HG03558 (cell line): ENCODE measurements at regions not wholly inside any gene's neighbourhood (a gene's known extent, or its start where the extent isn't known, plus 50 kb on each side); places are given as distances from the start of the nearest gene placed in this dataset.

ENCODE experiments used
- ATAC-seq: cut with Tn5 transposase; IDR thresholded peaks from one replicate; pipeline ENCODE4 v1.9.1; 2021; ENCODE audit warnings: moderate number of reproducible peaks; ENCODE audit not compliant: unreplicated experiment; ENCODE audit errors: extremely low read depth

DNA sequence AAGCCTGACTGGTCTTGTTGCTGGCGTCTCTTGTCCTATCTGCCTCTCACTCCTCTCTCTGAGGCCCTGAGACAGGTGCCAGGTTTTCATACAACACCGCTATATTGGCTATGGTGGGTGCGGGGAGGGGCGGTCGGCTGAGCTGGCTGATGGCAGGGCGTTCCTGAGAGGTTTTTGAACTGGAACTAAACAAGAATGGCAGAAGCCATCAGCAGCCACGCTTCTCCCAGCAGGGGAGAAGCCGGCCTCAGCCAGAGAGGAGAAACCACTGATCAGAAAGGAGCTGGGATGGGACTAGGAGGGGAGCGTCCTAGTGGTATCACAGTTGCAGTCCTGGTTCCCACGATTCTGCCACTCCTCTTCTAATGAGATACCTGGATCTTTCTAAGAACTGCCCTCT lies 89.9 kb upstream of the PRR23E start:
- no peak for ATAC-seq

GRCh38 chr3:127104586-127104985 lies 88.3 kb upstream of the PRR23E start:
- no peak for ATAC-seq

DNA sequence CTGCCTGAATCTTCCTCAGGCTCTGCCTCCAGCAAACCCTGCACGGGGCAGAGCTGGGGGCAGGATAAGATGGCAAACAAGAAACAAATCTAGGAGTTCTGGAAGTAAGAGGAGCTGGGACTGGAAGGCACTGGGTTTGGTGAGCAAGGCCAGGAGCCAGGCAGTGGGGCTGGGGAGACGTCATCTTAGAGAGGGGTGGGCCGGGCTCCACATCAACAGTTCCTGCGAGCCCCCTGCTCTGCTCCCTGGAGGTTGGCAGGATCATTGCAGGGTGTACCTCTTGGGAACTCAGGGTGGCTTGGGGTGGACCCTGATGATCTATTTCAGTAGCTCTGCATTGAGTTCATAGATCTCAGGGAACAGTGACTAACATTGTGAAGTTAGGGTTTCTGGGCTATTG lies 87.3 kb upstream of the PRR23E start:
- no peak for ATAC-seq

GRCh38 chr3:127106053-127106452 lies 86.9 kb upstream of the PRR23E start:
- no peak for ATAC-seq

DNA sequence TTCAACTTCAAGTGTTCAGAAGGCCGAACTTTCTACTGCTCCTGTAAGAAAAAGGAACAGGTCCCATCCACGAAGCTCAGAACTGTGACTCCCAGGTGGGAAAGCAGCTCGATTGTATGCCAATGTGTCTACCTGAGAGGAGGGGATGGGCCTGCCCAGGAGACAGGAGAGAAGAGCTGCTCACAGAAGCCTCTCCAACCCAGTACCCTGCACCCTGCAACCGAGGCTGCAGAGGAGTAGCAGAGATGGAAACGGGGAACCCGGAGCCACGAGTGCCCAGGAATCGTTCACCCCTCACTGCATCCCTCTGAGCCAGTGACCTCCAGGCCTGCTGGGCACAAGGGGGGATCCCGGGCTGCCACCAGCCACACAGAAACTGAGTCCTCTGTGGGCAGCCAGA lies 86.5 kb upstream of the PRR23E start:
- ATAC-seq: no peak

GRCh38 chr3:127107002-127107401 lies 85.9 kb upstream of the PRR23E start:
- no peak for ATAC-seq

GRCh38 chr3:127107491-127108375 lies 85.2 kb upstream of the PRR23E start:
- no peak for ATAC-seq

- no peak for ATAC-seq
These were observed 84.1 kb upstream of the PRR23E start for GRCh38 chr3:127108796-127109195.

DNA sequence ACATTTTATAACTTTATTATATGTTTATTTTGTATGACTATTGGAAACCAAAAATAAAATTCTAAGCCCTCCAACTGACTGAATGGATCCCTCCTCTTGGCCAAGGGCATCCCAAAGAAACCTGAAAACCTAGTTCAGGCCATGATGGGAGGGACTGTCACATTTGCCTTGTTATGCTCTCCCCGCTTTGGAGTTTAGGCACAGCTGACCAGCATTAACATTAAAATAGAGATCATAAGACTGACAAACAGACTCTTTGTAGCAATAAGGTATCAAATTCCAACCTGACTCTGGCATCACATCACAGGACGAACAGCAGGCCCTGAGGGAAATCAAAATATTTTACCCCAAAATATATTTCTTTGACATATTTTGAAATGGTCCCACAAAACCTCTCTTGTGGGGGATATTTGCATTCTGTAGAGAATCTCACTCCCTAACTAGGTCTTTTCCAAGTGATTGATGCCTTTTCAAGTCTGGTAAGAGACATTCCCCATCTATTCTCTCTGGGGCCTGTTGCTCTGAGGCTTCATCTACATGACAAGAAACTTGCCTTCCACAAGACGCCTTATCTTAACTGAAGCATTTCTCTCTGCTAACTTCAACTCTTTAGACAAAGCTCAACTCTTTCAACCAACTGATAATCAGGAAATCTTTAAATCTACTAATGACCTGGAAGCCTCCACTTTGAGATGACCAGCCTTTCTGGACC lies 81.8 kb upstream of the PRR23E start:
- no peak for ATAC-seq

- ATAC-seq: no peak
These were observed 79.9 kb upstream of the PRR23E start for GRCh38 chr3:127112796-127113570.

DNA sequence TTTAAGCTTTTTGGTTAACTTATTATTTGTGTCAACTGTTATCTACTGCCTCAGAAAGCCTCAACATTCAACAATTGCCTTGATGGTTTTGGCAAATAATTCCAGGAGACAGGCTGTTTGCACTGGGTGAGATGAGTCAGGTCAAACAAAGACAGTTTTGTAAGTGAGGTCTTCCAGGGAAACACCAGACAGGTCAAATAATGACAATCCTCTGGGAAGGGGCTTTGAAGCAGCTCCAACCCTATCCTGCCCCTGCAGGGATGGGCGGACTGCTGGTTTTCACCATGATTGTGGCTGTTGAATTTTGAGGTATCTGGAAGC lies 79.4 kb upstream of the PRR23E start:
- no peak for ATAC-seq

GRCh38 chr3:127114337-127115070 lies 78.4 kb upstream of the PRR23E start:
- no peak for ATAC-seq

GRCh38 chr3:127115691-127116351 lies 77.1 kb upstream of the PRR23E start:
- ATAC-seq: no peak

- ATAC-seq: no peak
These were observed 74.6 kb upstream of the PRR23E start for GRCh38 chr3:127118366-127118765.

DNA sequence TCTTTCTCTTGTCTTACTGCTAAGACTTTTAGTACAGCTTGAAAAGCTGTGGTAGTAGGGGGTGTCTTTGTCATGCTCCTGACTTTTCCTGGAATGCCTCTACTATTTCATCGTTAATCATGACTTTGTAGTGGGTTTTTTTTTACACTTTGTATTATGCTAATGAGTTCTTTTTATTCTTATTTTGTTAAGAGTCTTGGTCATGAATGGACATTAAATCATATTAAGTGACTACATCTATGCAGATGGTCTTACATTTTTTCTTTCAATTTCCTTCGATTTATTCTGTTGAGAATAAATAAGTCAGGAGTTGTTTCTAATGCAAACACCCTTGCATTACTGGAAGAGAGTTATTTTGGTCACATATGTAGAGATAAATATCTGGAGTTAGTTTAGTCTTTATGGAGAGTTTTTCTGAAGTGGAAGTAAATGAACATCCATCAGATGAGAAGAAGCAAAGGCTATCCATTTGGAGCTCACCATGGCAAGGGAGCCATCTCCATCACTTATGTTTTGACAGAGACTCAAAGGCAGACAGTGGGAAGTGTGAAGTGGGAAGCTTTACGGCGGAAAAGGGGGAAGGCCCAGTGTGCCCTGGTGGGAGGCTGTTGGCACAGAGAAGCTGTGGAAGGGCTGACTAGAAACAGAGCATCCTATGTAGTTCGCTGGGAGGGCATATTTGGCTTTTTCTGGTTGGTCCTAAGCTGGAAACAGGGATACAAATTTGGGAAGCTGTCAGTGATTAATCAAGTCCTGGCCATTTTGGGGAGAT lies 73.1 kb upstream of the PRR23E start:
- no peak for ATAC-seq

GRCh38 chr3:127120851-127121647 lies 71.9 kb upstream of the PRR23E start:
- ATAC-seq: no peak

DNA sequence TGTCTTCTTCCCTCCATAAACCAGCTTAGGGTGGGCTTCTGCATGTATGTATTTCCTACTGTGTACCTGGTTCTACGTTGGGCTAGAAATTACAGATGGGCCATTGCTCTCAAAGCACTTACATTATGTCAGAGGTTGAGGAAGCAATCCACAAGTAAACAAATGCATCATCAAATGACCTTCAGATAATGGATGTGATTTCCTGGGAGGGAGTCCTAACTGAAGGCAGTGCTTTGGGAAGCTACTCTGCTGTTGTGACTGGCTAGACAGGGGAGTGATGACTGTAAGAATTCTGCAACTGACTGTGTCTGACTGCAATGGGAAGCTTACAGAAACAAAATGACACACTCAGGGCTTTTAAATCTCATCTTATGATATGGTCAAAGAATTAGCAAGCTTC lies 71.0 kb upstream of the PRR23E start:
- ATAC-seq: no peak

GRCh38 chr3:127123533-127123932 lies 69.4 kb upstream of the PRR23E start:
- ATAC-seq: no peak
